H9 (cell line): ENCODE measurements at regions not wholly inside any gene's neighbourhood (a gene's known extent, or its start where the extent isn't known, plus 50 kb on each side); places are given as distances from the start of the nearest gene placed in this dataset.

ENCODE experiments used
- DNase-seq: peaks from one replicate; pipeline ENCODE4 v3.0.0-alpha.2; 2017
- H2AFZ ChIP-seq: one replicate; pipeline ENCODE4 v1.6.1; 2013; ENCODE audit warnings: mild to moderate bottlenecking, low read length, control low read depth, moderate library complexity
- H2AK5ac ChIP-seq: 2 replicates; pipeline ENCODE4 v1.6.1; 2013; ENCODE audit warnings: low read length, control low read depth, mixed read lengths; ENCODE audit not compliant: insufficient read length
- H2BK120ac ChIP-seq: one replicate; pipeline ENCODE4 v1.6.1; 2013; ENCODE audit warnings: low read depth, mild to moderate bottlenecking, low read length, control low read depth, inconsistent platforms; ENCODE audit not compliant: poor library complexity, severe bottlenecking
- H2BK12ac ChIP-seq: 2 replicates; pipeline ENCODE4 v1.6.1; 2013; ENCODE audit warnings: low read length, control low read depth, mixed read lengths, low read depth; ENCODE audit not compliant: insufficient read length
- H2BK15ac ChIP-seq: 2 replicates; pipeline ENCODE4 v1.6.1; 2013; ENCODE audit warnings: low read depth, low read length, control low read depth
- H2BK20ac ChIP-seq: one replicate; pipeline ENCODE4 v1.6.1; 2013; ENCODE audit warnings: low read depth, mild to moderate bottlenecking, low read length, control low read depth, inconsistent platforms; ENCODE audit not compliant: poor library complexity, severe bottlenecking
- H2BK5ac ChIP-seq: 2 replicates; pipeline ENCODE4 v1.6.1; 2013; ENCODE audit warnings: low read length, control low read depth, mixed read lengths; ENCODE audit not compliant: insufficient read length
- H3K14ac ChIP-seq: 2 replicates; pipeline ENCODE4 v1.6.1; 2013; ENCODE audit warnings: low read length, control low read depth; ENCODE audit not compliant: insufficient read depth
- H3K18ac ChIP-seq: 2 replicates; pipeline ENCODE4 v1.6.1; 2013; ENCODE audit warnings: low read depth, mild to moderate bottlenecking, mixed read lengths, low read length, control low read depth; ENCODE audit not compliant: insufficient read length
- H3K23ac ChIP-seq: 2 replicates; pipeline ENCODE4 v1.6.1; 2013; ENCODE audit warnings: low read length, control low read depth, mixed read lengths, low read depth; ENCODE audit not compliant: insufficient read length
- H3K23me2 ChIP-seq: 2 replicates; pipeline ENCODE4 v1.6.1; 2013; ENCODE audit warnings: low read depth, mild to moderate bottlenecking, mixed read lengths, low read length, control low read depth; ENCODE audit not compliant: insufficient read length, poor library complexity, severe bottlenecking
- H3K27ac ChIP-seq: 2 replicates; pipeline ENCODE4 v1.5.1; 2013; ENCODE audit warnings: low read length, control low read depth, mixed read lengths, low read depth; ENCODE audit not compliant: insufficient read length
- H3K27me3 ChIP-seq: 2 replicates; pipeline ENCODE4 v1.6.1; 2013; ENCODE audit warnings: low read length, control low read depth, inconsistent platforms; ENCODE audit not compliant: insufficient read depth
- H3K4ac ChIP-seq: 2 replicates; pipeline ENCODE4 v1.6.1; 2013; ENCODE audit warnings: low read depth, mild to moderate bottlenecking, control low read depth, inconsistent platforms, low read length, moderate library complexity
- H3K4me1 ChIP-seq: 2 replicates; pipeline ENCODE4 v1.6.1; 2013; ENCODE audit warnings: low read length, control low read depth, inconsistent platforms; ENCODE audit not compliant: insufficient read depth
- H3K4me2 ChIP-seq: 2 replicates; pipeline ENCODE4 v1.6.1; 2013; ENCODE audit warnings: low read length, control low read depth, mixed read lengths; ENCODE audit not compliant: insufficient read length, insufficient read depth
- H3K56ac ChIP-seq: 2 replicates; pipeline ENCODE4 v1.6.1; 2013; ENCODE audit warnings: low read depth, mild to moderate bottlenecking, mixed read lengths, low read length, control low read depth; ENCODE audit not compliant: insufficient read length
- H3K79me1 ChIP-seq: 2 replicates; pipeline ENCODE4 v1.6.1; 2013; ENCODE audit warnings: low read depth, mild to moderate bottlenecking, moderate library complexity, low read length, control low read depth, inconsistent platforms; ENCODE audit not compliant: insufficient read depth, poor library complexity, severe bottlenecking
- H3K79me2 ChIP-seq: 2 replicates; pipeline ENCODE4 v1.6.1; 2013; ENCODE audit warnings: low read length, control low read depth, inconsistent platforms; ENCODE audit not compliant: insufficient read depth
- H3K9ac ChIP-seq: 2 replicates; pipeline ENCODE4 v1.6.1; 2013; ENCODE audit warnings: low read length, control low read depth, mixed read lengths; ENCODE audit not compliant: insufficient read length; ENCODE audit errors: extremely low read depth
- H3K9me3 ChIP-seq: one replicate; pipeline ENCODE4 v1.6.1; 2013; ENCODE audit warnings: low read depth, low read length, inconsistent platforms; ENCODE audit not compliant: control insufficient read depth
- H3T11ph ChIP-seq: one replicate; pipeline ENCODE4 v1.6.1; 2013; ENCODE audit warnings: mild to moderate bottlenecking, low read length, control low read depth, inconsistent platforms
- H4K20me1 ChIP-seq: one replicate; pipeline ENCODE4 v1.6.1; 2013; ENCODE audit not compliant: control insufficient read depth, insufficient read length, insufficient read depth
- H4K5ac ChIP-seq: 2 replicates; pipeline ENCODE4 v1.6.1; 2013; ENCODE audit warnings: low read depth, mild to moderate bottlenecking, mixed read lengths, low read length, control low read depth; ENCODE audit not compliant: insufficient read length
- H4K8ac ChIP-seq: replicated peaks from 2 replicates; pipeline ENCODE4 v1.6.1; 2013; ENCODE audit warnings: low read length, control low read depth, mixed read lengths, low read depth; ENCODE audit not compliant: insufficient read length
- H4K91ac ChIP-seq: 2 replicates; pipeline ENCODE4 v1.6.1; 2013; ENCODE audit warnings: low read depth, mild to moderate bottlenecking, moderate library complexity, mixed read lengths, low read length, control low read depth; ENCODE audit not compliant: insufficient read length
- H3K27ac Mint-ChIP-seq, 3 experiments: 2 replicates in 2 of 3; 3 replicates in 1 of 3; pipeline ENCODE4 v1.8.0; 2020 to 2021; ENCODE audit warnings: mixed read lengths in 3 of 3, mild to moderate bottlenecking in 1 of 3, moderate library complexity in 1 of 3
- H3K27me3 Mint-ChIP-seq: 2 replicates; pipeline ENCODE4 v1.8.0; 2021; ENCODE audit warnings: low read depth, mild to moderate bottlenecking, moderate library complexity, mixed read lengths
- H3K36me3 Mint-ChIP-seq, 3 experiments: 2 replicates in 2 of 3; 3 replicates in 1 of 3; pipeline ENCODE4 v1.8.0; 2020 to 2021; ENCODE audit warnings: low read depth in 3 of 3, mixed read lengths in 3 of 3; ENCODE audit not compliant: insufficient read depth in 1 of 3
- H3K4me1 Mint-ChIP-seq, 2 experiments: 2 replicates each; pipeline ENCODE4 v1.8.0; 2020; ENCODE audit warnings: mixed read lengths in 2 of 2
- H3K4me3 Mint-ChIP-seq, 2 experiments: 2 replicates in 1 of 2; 3 replicates in 1 of 2; pipeline ENCODE4 v1.8.0; 2020 to 2021; ENCODE audit warnings: mild to moderate bottlenecking in 2 of 2, mixed read lengths in 2 of 2, moderate library complexity in 1 of 2
- H3K9me3 Mint-ChIP-seq, 2 experiments: 2 replicates in 1 of 2; 3 replicates in 1 of 2; pipeline ENCODE4 v1.8.0; 2020; ENCODE audit warnings: mild to moderate bottlenecking in 2 of 2, mixed read lengths in 2 of 2, moderate library complexity in 1 of 2
- CTCF ChIP-seq: fragments of 200-600 bp; sonication (generic); conservative IDR thresholded peaks from 3 replicates; pipeline ENCODE4 v1.8.0; 2021; ENCODE audit warnings: antibody characterized with exemption, mild to moderate bottlenecking
- WGBS: extraction: QIAGEN DNeasy Blood & Tissue Kit; methylation state at CpG from one replicate; pipeline ENCODE4 v1.1.7; 2013; ENCODE audit warnings: missing lambda C conversion rate, low lambda C conversion rate, mixed read lengths; ENCODE audit not compliant: insufficient read length; ENCODE audit errors: extremely low coverage; 5-methylcytosine and 5-hydroxymethylcytosine counted together

- no peak overlapping the region for H2BK15ac ChIP-seq
- H3K27me3 ChIP-seq = no peaks in the 10 kb centered on the region
- H4K20me1 ChIP-seq = no peaks in the 10 kb centered on the region
- Mint-ChIP-seq H3K36me3 (no peaks in the 10 kb centered on the region), H3K27me3 (no peaks in the 10 kb centered on the region), H3K27ac (no peak overlapping the region), H3K4me3 (no peak overlapping the region), H3K4me1 (no peaks in the 10 kb centered on the region), H3K9me3 (no peaks in the 10 kb centered on the region)
- no peak overlapping the region for H3K4ac ChIP-seq
- H3K4me2 ChIP-seq = no peak overlapping the region
- H3T11ph ChIP-seq = no peak overlapping the region
- no peak overlapping the region for H3K56ac ChIP-seq
- no peak overlapping the region for H3K27ac ChIP-seq
- no peak overlapping the region for H2BK20ac ChIP-seq
- no peak overlapping the region for H3K18ac ChIP-seq
- no peaks in the 10 kb centered on the region for H3K79me2 ChIP-seq
- no peak overlapping the region for H3K14ac ChIP-seq
- H4K8ac ChIP-seq = no peak overlapping the region
- H2BK12ac ChIP-seq = no peak overlapping the region
- H2AFZ ChIP-seq = no peak overlapping the region
- H2BK120ac ChIP-seq = no peak overlapping the region
- TF ChIP-seq CTCF = no peak
- H3K4me1 ChIP-seq = no peaks in the 10 kb centered on the region
- no peak overlapping the region for H2AK5ac ChIP-seq
- H4K91ac ChIP-seq = no peak overlapping the region
- no peak overlapping the region for H4K5ac ChIP-seq
- no peak overlapping the region for H3K23ac ChIP-seq
- no peak overlapping the region for H2BK5ac ChIP-seq
- no peaks in the 10 kb centered on the region for H3K9me3 ChIP-seq
- H3K23me2 ChIP-seq = no peaks in the 10 kb centered on the region
- no CpG with 5 or more reads among the region's 4 CpGs for WGBS
- H3K9ac ChIP-seq = no peak overlapping the region
- no peak for DNase-seq
- H3K79me1 ChIP-seq = no peaks in the 10 kb centered on the region
Measured at GRCh38 chr5:158525663-158526062, 574.1 kb downstream of the EBF1 start.
